ENCODE measurements at regions not wholly inside any gene's neighbourhood (a gene's known extent, or its start where the extent isn't known, plus 50 kb on each side); places are given as distances from the start of the nearest gene placed in this dataset.

GRCh38 chrX:40403757-40404156, 177.0 kb upstream of the ATP6AP2 start:
- TF ChIP-seq CTCF (IDR thresholded peaks at IDR 0.05; ENCODE audit: poor library complexity, severe bottlenecking) (no peak), EP300 (conservative IDR thresholded peaks at IDR 0.05; ENCODE audit: poor library complexity, severe bottlenecking) (no peak), SMC3 (conservative IDR thresholded peaks at IDR 0.05; ENCODE audit: poor library complexity) (no peak), TAF1 (IDR thresholded peaks at IDR 0.05; ENCODE audit: low read depth) (no peak), EZH2 (IDR thresholded peaks at IDR 0.05; ENCODE audit: borderline replicate concordance, insufficient read depth, low read length, poor library complexity, severe bottlenecking) (no peak), POLR2AphosphoS5 (IDR thresholded peaks at IDR 0.05) (no peak), RAD21 (conservative IDR thresholded peaks at IDR 0.05) (no peak), REST (IDR thresholded peaks at IDR 0.05; ENCODE audit: borderline replicate concordance) (no peak), MXI1 (conservative IDR thresholded peaks at IDR 0.05; ENCODE audit: poor library complexity, severe bottlenecking) (no peak)

Measured in neural cell (in vitro differentiated cells).